ENCODE measurements at regions not wholly inside any gene's neighbourhood (a gene's known extent, or its start where the extent isn't known, plus 50 kb on each side); places are given as distances from the start of the nearest gene placed in this dataset.

DNA sequence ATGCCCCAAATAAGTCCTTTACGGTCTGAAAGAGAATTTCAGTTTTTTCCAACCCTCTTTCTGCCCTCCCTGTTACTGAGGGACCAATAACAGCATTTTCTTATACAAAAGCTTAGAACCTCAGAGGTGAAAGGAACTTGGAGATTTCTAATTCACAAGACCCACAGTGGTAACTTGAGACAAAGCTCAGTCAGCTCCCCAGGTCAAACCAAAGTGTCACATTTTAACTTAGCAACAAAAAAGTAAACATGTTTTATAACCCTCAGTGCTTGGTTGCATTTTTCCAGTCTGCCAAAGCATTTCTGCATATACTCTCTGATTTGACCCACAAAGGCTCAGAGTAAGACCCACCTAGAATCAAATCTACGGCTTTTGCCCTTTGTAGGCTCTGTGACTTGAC is 415.2 kb downstream of the VRK1 start:
- Mint-ChIP-seq H3K4me3 (no peak overlapping the region), H3K4me1 (ENCODE audit: low read depth) (no peaks in the 10 kb centered on the region), H3K27ac (no peak overlapping the region), H3K27me3 (ENCODE audit: insufficient read depth) (no peaks in the 10 kb centered on the region), H3K9me3 (peaks cover 6% of the 10 kb centered on the region; the same call in 1 of the 2 replicates), H3K36me3 (ENCODE audit: low read depth) (no peaks in the 10 kb centered on the region)
- DNase-seq: no peak
- TF ChIP-seq, protein P1, sequence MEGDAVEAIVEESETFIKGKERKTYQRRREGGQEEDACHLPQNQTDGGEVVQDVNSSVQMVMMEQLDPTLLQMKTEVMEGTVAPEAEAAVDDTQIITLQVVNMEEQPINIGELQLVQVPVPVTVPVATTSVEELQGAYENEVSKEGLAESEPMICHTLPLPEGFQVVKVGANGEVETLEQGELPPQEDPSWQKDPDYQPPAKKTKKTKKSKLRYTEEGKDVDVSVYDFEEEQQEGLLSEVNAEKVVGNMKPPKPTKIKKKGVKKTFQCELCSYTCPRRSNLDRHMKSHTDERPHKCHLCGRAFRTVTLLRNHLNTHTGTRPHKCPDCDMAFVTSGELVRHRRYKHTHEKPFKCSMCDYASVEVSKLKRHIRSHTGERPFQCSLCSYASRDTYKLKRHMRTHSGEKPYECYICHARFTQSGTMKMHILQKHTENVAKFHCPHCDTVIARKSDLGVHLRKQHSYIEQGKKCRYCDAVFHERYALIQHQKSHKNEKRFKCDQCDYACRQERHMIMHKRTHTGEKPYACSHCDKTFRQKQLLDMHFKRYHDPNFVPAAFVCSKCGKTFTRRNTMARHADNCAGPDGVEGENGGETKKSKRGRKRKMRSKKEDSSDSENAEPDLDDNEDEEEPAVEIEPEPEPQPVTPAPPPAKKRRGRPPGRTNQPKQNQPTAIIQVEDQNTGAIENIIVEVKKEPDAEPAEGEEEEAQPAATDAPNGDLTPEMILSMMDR (IDR thresholded peaks at IDR 0.05): no peak

DNA sequence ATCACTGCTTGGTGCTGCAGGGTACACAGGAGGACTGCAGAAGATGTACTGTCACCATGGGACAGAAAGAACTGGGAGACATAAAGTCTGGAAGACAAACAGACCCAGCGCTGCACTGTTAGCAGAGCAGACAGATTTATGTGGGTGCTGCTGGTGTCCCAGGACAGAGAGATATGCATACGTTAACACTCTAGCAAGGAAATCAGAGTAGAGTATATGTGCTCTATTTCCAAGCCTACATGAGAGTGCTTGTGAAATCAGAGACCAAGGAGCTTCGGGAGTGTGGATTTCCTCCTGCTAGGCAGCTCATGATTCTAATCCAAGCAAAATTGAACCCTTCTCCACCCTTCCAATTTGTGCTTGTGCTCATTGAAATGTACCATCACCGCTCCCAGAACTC is 416.5 kb downstream of the VRK1 start:
- no peak for DNase-seq
- no peaks in the 10 kb centered on the region for H3K27me3 Mint-ChIP-seq (ENCODE audit: insufficient read depth)
- no peaks in the 10 kb centered on the region for H3K4me1 Mint-ChIP-seq (ENCODE audit: low read depth)
- TF ChIP-seq, protein P1 (IDR thresholded peaks at IDR 0.05): no peak
- peaks cover 9% of the 10 kb centered on the region; the same call in 1 of the 2 replicates for H3K9me3 Mint-ChIP-seq
- no peak overlapping the region for H3K4me3 Mint-ChIP-seq
- no peak overlapping the region for H3K27ac Mint-ChIP-seq
- no peaks in the 10 kb centered on the region for H3K36me3 Mint-ChIP-seq (ENCODE audit: low read depth)

DNA sequence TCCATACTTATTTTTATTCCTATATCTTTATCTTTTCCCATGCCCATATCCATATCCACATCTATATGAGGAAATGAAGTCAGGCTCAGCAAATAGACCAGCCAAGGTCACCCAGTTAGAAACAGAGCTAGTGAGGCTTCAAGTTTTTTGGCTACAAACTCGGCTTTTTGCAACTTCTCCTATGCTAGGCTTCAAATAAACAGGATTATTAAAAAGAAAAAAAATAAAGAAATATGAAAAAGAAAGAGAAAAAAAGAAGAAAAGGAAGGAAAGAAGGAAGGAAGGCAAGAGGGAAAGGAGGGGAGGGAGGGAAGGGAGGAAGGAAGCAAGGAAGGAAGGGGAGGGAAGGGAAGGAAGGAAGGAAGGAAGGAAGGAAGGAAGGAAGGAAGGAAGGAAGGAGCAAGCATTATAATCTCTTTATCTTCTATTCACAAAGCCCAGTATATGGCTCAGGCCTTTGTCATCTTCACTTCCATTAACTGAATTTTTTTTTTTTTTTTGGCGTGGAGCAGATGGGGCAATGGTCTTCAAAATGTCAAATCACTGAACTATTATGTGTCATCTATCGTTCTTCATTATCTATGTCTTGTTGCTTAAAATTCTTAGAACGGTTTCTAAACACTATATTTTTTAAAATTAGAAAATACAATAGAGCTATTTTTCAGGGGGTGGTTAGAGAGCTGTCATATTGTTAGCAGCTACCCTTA is 418.2 kb downstream of the VRK1 start:
- no peaks in the 10 kb centered on the region for H3K4me1 Mint-ChIP-seq (ENCODE audit: low read depth)
- no peak for DNase-seq
- TF ChIP-seq, protein P1 (IDR thresholded peaks at IDR 0.05): no peak
- H3K27me3 Mint-ChIP-seq (ENCODE audit: insufficient read depth): no peaks in the 10 kb centered on the region; the same call in 1 of the 2 replicates
- no peaks in the 10 kb centered on the region for H3K36me3 Mint-ChIP-seq (ENCODE audit: low read depth)
- no peak overlapping the region for H3K27ac Mint-ChIP-seq
- no peak overlapping the region for H3K4me3 Mint-ChIP-seq
- H3K9me3 Mint-ChIP-seq: peaks cover 18% of the 10 kb centered on the region

DNA sequence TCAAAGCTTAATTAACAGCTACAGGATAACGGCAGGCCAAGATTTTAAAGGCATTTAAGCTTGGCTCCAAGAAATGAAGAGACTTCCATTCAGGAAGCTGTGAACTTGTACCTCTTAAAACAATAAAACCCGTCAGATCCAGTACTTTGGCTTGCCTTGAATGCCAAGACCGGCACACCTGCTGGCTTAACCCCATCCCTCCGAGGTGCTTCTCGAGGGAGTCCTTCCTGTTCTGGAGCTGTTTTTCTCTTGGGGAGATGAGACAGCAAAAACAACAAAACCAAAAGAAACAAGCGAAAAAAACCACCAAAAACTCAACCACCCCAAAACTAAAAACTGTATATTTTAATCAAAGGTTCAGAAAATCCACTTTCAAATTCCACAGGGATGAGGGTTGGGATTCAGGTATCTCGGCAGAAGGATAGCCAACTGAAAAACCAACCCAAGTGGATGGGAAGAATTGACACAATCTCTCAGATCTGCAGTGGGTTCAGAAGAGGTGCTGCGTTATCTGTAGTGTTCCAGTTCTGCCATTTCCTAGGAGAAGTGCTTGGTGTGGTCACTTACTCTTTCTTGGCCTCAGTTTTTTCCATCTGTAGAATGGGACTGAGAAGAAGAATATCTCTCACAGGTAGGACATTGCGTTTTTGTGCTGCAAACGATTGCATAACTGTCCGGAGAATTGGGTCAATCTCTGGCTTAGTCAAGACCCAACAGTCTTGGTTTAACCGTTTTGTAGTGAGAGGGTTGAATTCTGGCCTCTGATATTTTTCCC is 420.1 kb downstream of the VRK1 start:
- H3K4me3 Mint-ChIP-seq: no peak overlapping the region
- no peaks in the 10 kb centered on the region for H3K4me1 Mint-ChIP-seq (ENCODE audit: low read depth)
- no peak overlapping the region for H3K27ac Mint-ChIP-seq
- DNase-seq: no peak
- no peaks in the 10 kb centered on the region for H3K36me3 Mint-ChIP-seq (ENCODE audit: low read depth)
- H3K27me3 Mint-ChIP-seq (ENCODE audit: insufficient read depth): no peaks in the 10 kb centered on the region; the same call in 1 of the 2 replicates
- TF ChIP-seq, protein P1 (IDR thresholded peaks at IDR 0.05): no peak
- peaks cover 23% of the 10 kb centered on the region for H3K9me3 Mint-ChIP-seq

DNA sequence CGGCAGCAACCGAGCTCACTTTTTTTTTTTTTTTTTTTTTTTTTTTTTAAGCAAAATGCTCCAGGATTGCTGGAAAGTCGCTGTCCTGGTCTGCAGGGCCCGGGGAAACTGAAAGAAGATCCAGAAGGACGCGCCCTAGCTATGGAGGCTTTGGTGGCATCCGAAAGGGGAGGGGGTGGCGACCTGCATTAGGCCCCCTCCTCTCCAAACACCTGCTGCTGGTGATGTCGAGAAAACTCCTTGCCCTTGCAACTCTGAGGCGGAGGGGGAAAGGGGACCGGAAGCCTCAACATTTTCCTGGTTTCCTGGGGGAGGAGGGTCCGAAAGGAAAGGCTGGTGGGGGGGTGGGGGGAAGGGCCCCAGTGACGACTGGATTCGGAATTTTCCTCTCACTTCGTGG is 421.1 kb downstream of the VRK1 start:
- Mint-ChIP-seq H3K36me3 (ENCODE audit: low read depth) (no peaks in the 10 kb centered on the region), H3K27ac (no peak overlapping the region), H3K27me3 (ENCODE audit: insufficient read depth) (no peaks in the 10 kb centered on the region; the same call in 1 of the 2 replicates), H3K9me3 (peaks cover 32% of the 10 kb centered on the region), H3K4me1 (ENCODE audit: low read depth) (no peaks in the 10 kb centered on the region), H3K4me3 (no peak overlapping the region)
- TF ChIP-seq, protein P1 (IDR thresholded peaks at IDR 0.05): no peak
- no peak for DNase-seq
